ENCODE measurements at regions not wholly inside any gene's neighbourhood (a gene's known extent, or its start where the extent isn't known, plus 50 kb on each side); places are given as distances from the start of the nearest gene placed in this dataset.

- TF ChIP-seq CTCF (IDR thresholded peaks at IDR 0.05) = no peak
- TF ChIP-seq EZH2 (IDR thresholded peaks at IDR 0.05; ENCODE audit: borderline replicate concordance, insufficient read depth, low read depth, low read length, poor library complexity, severe bottlenecking) = no peak
These were observed 135.2 kb upstream of the GDF10 start for GRCh38 chr10:47164800-47165128.
